Gastroesophageal sphincter (tissue), 3 donors: ENCODE measurements at regions not wholly inside any gene's neighbourhood (a gene's known extent, or its start where the extent isn't known, plus 50 kb on each side); places are given as distances from the start of the nearest gene placed in this dataset.

Experiments used
- EP300 ChIP-seq: sonication (generic); formaldehyde crosslinking; IDR thresholded peaks from one replicate; pipeline ENCODE4 v1.6.1; 2017; ENCODE audit warnings: antibody characterized with exemption, mild to moderate bottlenecking
- POLR2A ChIP-seq, 2 donors: fragments of 450-650 bp; IDR thresholded peaks; one replicate each; pipeline ENCODE4 v1.6.1; 2017; ENCODE audit warnings: antibody characterized with exemption in 2 of 2, mild to moderate bottlenecking in 2 of 2, moderate library complexity in 1 of 2
- POLR2AphosphoS5 ChIP-seq: sonication (generic); formaldehyde crosslinking; IDR thresholded peaks from one replicate; pipeline ENCODE4 v1.6.1; 2017; ENCODE audit warnings: antibody characterized with exemption
- TF ChIP-seq, protein P1 (sequence below), 4 experiments: fragments of 200-600 bp in 2 of 4; fragments of 450-650 bp in 2 of 4; sonication (generic) in 1 of 4; IDR thresholded peaks; one replicate each; pipeline ENCODE4 v1.5.1; 2017 to 2019; ENCODE audit warnings: antibody characterized with exemption in 4 of 4, mild to moderate bottlenecking in 2 of 4, moderate library complexity in 2 of 4

DNA sequence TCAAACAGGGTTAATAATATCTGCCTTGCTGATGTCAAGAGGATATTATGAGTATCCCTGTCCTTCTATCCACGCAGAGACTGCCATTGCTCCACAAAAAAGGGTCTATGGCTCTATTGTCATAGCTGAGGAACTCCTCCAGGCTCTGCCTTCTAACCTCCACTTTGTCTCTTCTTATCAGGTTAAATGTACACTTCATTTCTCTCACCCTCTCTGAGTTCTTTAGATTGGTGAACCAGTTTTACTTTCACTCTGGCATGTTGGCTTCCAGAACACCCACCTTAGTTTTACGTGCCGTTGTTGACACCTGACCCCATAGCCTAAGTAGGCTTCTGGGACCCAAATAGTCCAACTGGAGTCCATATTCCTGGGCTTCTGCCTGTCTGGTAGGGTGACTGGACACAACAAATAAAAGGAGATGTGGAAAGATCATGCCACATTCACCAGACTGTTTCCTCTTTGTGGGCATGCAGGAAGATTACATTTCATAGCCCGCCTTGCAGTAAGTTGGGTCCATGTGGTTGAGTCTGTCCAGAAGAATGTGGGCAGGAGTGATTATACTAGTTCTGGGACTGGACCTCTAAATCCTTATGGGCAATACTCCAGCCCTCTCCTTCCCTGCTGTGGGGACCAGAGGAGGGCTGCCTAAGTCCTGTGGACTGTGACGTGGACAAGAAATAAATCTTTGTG, 350.4 kb upstream of the CLINT1 start:
- TF ChIP-seq POLR2A (IDR thresholded peaks at IDR 0.05) (no peak), POLR2AphosphoS5 (no peak), EP300 (no peak)
- TF ChIP-seq, protein P1, sequence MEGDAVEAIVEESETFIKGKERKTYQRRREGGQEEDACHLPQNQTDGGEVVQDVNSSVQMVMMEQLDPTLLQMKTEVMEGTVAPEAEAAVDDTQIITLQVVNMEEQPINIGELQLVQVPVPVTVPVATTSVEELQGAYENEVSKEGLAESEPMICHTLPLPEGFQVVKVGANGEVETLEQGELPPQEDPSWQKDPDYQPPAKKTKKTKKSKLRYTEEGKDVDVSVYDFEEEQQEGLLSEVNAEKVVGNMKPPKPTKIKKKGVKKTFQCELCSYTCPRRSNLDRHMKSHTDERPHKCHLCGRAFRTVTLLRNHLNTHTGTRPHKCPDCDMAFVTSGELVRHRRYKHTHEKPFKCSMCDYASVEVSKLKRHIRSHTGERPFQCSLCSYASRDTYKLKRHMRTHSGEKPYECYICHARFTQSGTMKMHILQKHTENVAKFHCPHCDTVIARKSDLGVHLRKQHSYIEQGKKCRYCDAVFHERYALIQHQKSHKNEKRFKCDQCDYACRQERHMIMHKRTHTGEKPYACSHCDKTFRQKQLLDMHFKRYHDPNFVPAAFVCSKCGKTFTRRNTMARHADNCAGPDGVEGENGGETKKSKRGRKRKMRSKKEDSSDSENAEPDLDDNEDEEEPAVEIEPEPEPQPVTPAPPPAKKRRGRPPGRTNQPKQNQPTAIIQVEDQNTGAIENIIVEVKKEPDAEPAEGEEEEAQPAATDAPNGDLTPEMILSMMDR (IDR thresholded peaks at IDR 0.05): no peak
